NB4 (cell line): ENCODE measurements at regions not wholly inside any gene's neighbourhood (a gene's known extent, or its start where the extent isn't known, plus 50 kb on each side); places are given as distances from the start of the nearest gene placed in this dataset.

Experiments
- DNase-seq: peaks from one replicate; pipeline ENCODE4 v3.0.0; 2010; ENCODE audit warnings: low read depth
- H3K4me3 ChIP-seq: one replicate; pipeline ENCODE4 v1.5.1; 2011; ENCODE audit warnings: mild to moderate bottlenecking, low read depth, low read length, moderate library complexity
- CTCF ChIP-seq: IDR thresholded peaks from one replicate; pipeline ENCODE4 v1.5.1; 2012; ENCODE audit warnings: low read depth, low read length
- MAX ChIP-seq: IDR thresholded peaks from 2 replicates; pipeline ENCODE4 v1.6.1; 2011; ENCODE audit warnings: low read depth, low read length
- MYC ChIP-seq: IDR thresholded peaks from 2 replicates; pipeline ENCODE4 v1.6.1; 2011; ENCODE audit warnings: low read depth, low read length
- POLR2A ChIP-seq: IDR thresholded peaks from 2 replicates; pipeline ENCODE4 v1.6.1; 2011; ENCODE audit warnings: mild to moderate bottlenecking; ENCODE audit not compliant: insufficient read length; ENCODE audit errors: extremely low read depth

- TF ChIP-seq MAX (no peak), MYC (no peak), CTCF (no peak), POLR2A (no peak)
- no peak for DNase-seq
Measured at GRCh38 chr12:63078906-63079305, 72.1 kb downstream of the AVPR1A start.

GRCh38 chr12:63075376-63076060 is 75.5 kb downstream of the AVPR1A start:
- no peak overlapping the region for H3K4me3 ChIP-seq
- no peak for TF ChIP-seq CTCF
- TF ChIP-seq POLR2A: no peak
- no peak for TF ChIP-seq MYC
- TF ChIP-seq MAX: no peak
- DNase-seq: no peak

More at GRCh38 chr12:63078906-63079305, 72.1 kb downstream of the AVPR1A start:
- H3K4me3 ChIP-seq: no peak overlapping the region

GRCh38 chr12:63070709-63071108 is 80.3 kb downstream of the AVPR1A start:
- H3K4me3 ChIP-seq: no peak overlapping the region
- DNase-seq: no peak
- TF ChIP-seq POLR2A (no peak), MYC (no peak), CTCF (no peak), MAX (no peak)

GRCh38 chr12:63069860-63070617 is 81.0 kb downstream of the AVPR1A start:
- DNase-seq: no peak
- no peak overlapping the region for H3K4me3 ChIP-seq
- TF ChIP-seq MYC (no peak), POLR2A (no peak), CTCF (no peak), MAX (no peak)

- DNase-seq: peak; percentile 54
- H3K4me3 ChIP-seq: no peak overlapping the region
- TF ChIP-seq CTCF (peak; percentile 56), POLR2A (no peak)
Measured at GRCh38 chr12:63068857-63069442, 82.1 kb downstream of the AVPR1A start.
